Heart left ventricle (tissue), 16 donors: ENCODE measurements at regions not wholly inside any gene's neighbourhood (a gene's known extent, or its start where the extent isn't known, plus 50 kb on each side); places are given as distances from the start of the nearest gene placed in this dataset.

Source experiments
- ATAC-seq, 4 donors: fragments of 200-7000 bp; cut with Tn5 transposase; one replicate each; pipeline ENCODE4 v1.9.1; 2020 to 2022; ENCODE audit warnings: moderate library complexity in 4 of 4, mild to moderate bottlenecking in 3 of 4, moderate number of reproducible peaks in 1 of 4
- DNase-seq, 5 donors: peaks; one replicate each; pipeline ENCODE4 v3.0.0-alpha.2; 2020
- H3K27ac ChIP-seq, 12 donors: fragments of 200-600 bp; sonication (generic) in 4 of 12; one replicate each; pipeline versions ENCODE4 v1.5.0 to v1.8.0; 2016 to 2022; ENCODE audit warnings: mild to moderate bottlenecking in 2 of 12
- H3K27me3 ChIP-seq, 9 donors: fragments of 200-600 bp; sonication (generic) in 2 of 9; one replicate each; pipeline versions ENCODE4 v1.5.1 to v1.8.0; 2016 to 2022; ENCODE audit warnings: mild to moderate bottlenecking in 3 of 9
- H3K36me3 ChIP-seq, 9 donors: fragments of 200-600 bp; sonication (generic) in 2 of 9; one replicate each; pipeline versions ENCODE4 v1.5.0 to v1.8.0; 2018 to 2022; ENCODE audit warnings: mild to moderate bottlenecking in 2 of 9
- H3K4me1 ChIP-seq, 12 donors: fragments of 200-600 bp; sonication (generic) in 4 of 12; one replicate each; pipeline versions ENCODE4 v1.5.0 to v1.8.0; 2016 to 2022; ENCODE audit warnings: mild to moderate bottlenecking in 3 of 12
- H3K4me3 ChIP-seq, 12 donors: fragments of 200-600 bp; sonication (generic) in 4 of 12; one replicate each; pipeline versions ENCODE4 v1.5.0 to v1.8.0; 2017 to 2022; ENCODE audit warnings: mild to moderate bottlenecking in 9 of 12, moderate library complexity in 4 of 12
- H3K9me3 ChIP-seq, 12 donors: fragments of 200-600 bp; sonication (generic) in 4 of 12; one replicate each; pipeline versions ENCODE4 v1.5.0 to v1.8.0; 2016 to 2022; ENCODE audit warnings: mild to moderate bottlenecking in 1 of 12
- CTCF ChIP-seq, 12 donors: fragments of 200-600 bp; sonication (generic) in 4 of 12; IDR thresholded peaks; one replicate each; pipeline versions ENCODE4 v1.5.0 to v1.8.0; 2018 to 2022; ENCODE audit warnings: antibody characterized with exemption in 12 of 12, mild to moderate bottlenecking in 5 of 12
- POLR2A ChIP-seq, 2 donors: fragments of 450-650 bp; IDR thresholded peaks; one replicate each; pipeline ENCODE4 v1.6.1; 2017; ENCODE audit warnings: antibody characterized with exemption in 2 of 2, mild to moderate bottlenecking in 2 of 2, moderate library complexity in 2 of 2
- WGBS, 4 donors: extraction: QIAGEN DNeasy Blood & Tissue Kit in 2 of 4; methylation state at CpG; one replicate each; pipeline versions ENCODE4 v1.1.5 to v1.1.7; 2013 to 2018; 5-methylcytosine and 5-hydroxymethylcytosine counted together
- intact Hi-C, 10 donors: fragments of 100-400 bp; cut with DNase I; formaldehyde crosslinking; loops; one replicate each; pipeline versions ENCODE4 v1.11.1 to v1.14.2; 2022
- donor health status: ischemic (EF 13 %, LVEDD 7.1; RV severe dilation, severe dysfunction).
- donor health status: healthy with polysubstance abuse.
- donor health status: DM: no; HTN: yes; CAD: no.
- donor health status: DM: no; HTN: no; CAD: no.
- donor health status: ischemic (EF 25% LVEDD 6.9; RV normal size, moderate dysfunction).
- donor health status: ischemic (EF 25% LVEDD 5.7; RV mildly dilated, moderate dysfunction).
- donor health status: healthy.
- donor health status: DM: yes; HTN: yes; CAD: no.
- donor health status: ischemic (EF 35%, LVEDD 5.7; RV mildly dilated, moderate dysfunction).
- donor health status: nonischemic (EF 11% LVEDD 7.7; RV severe dilation, severe dysfunction).
- donor health status: DM: yes; HTN: yes; CAD: no.
- donor health status: PGD.
- donor health status: ischemic (EF 29% LVEDD 5.4; RV normal size, mild dysfunction).
- donor health status: nonischemic (EF 23%, LVEDD 6.1; RV moderate dilation, normal function).

DNA sequence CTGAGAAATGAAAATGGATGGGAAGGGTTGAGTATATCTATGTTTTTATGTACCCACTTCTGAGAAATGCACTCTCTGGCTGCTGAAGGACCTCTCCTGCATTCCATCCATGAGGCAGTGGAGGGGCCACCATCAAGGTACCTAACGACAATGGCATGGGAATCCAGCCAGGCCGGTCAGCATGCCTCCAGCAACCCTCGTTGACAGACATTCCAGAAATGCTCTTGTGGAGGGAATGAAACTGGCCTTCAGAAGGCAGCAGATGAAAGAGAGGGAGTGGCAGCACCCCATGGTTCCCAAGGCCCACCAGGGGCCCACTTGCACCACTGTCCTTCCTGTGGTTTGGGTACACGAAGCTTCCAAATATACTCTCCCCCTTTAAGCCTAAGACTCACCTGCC is 269.0 kb downstream of the ARHGAP12 start:
- WGBS, 4 donors: 67 to 82% (median 74%) methylated on average over 4 of the region's 4 CpGs
- Histone ChIP-seq H3K27ac (peak overlapping the region in 1 of 12 donors; percentile 79), H3K27me3 (no peaks in the 10 kb centered on the region), H3K36me3 (no peaks in the 10 kb centered on the region), H3K4me1 (peaks cover 0 to 18% (median 2%) of the 10 kb centered on the region in 12 donors), H3K4me3 (no peak overlapping the region), H3K9me3 (peaks cover 0 to 11% (median 0%) of the 10 kb centered on the region in 12 donors)
- no peak for ATAC-seq
- no peak for TF ChIP-seq CTCF (IDR thresholded peaks at IDR 0.05)
- no peak for TF ChIP-seq POLR2A (IDR thresholded peaks at IDR 0.05)
- no peak for DNase-seq
- intact Hi-C loops: loop anchor here in 1 of 10 donors (5.0 kb wide), 1 partner anchor 38 kb away; no protein-coding TSS in a partner anchor

- peaks cover 0 to 11% (median 0%) of the 10 kb centered on the region in 12 donors for H3K9me3 ChIP-seq
- 64 to 82% (median 79%) methylated on average over 2 of the region's 2 CpGs for WGBS, 4 donors
- H3K36me3 ChIP-seq: no peaks in the 10 kb centered on the region
- H3K4me1 ChIP-seq: peaks cover 0 to 15% (median 0%) of the 10 kb centered on the region in 12 donors
- H3K27me3 ChIP-seq: no peaks in the 10 kb centered on the region
- no peak overlapping the region for H3K4me3 ChIP-seq
- DNase-seq: no peak
- TF ChIP-seq POLR2A (IDR thresholded peaks at IDR 0.05) (no peak), CTCF (IDR thresholded peaks at IDR 0.05) (no peak)
- peak; percentile 27 to 78 (median 69) for ATAC-seq
- H3K27ac ChIP-seq: peak overlapping the region in 10 of 12 donors; percentile 14 to 83 (median 66)
- intact Hi-C loops: loop anchor here in 3 of 10 donors (2.0 to 5.0 kb wide), 3 partner anchors 35 to 149 kb away; no protein-coding TSS in a partner anchor
Observed at GRCh38 chr10:31657434-31657872, 271.2 kb downstream of the ARHGAP12 start.

GRCh38 chr10:31656851-31657433 is 271.7 kb downstream of the ARHGAP12 start:
- peaks cover 0 to 11% (median 0%) of the 10 kb centered on the region in 12 donors for H3K9me3 ChIP-seq
- H3K27me3 ChIP-seq: no peaks in the 10 kb centered on the region
- ATAC-seq (peak; percentile 57 to 79 (median 70)), DNase-seq (no peak)
- H3K4me1 ChIP-seq: peaks cover 0 to 15% (median 0%) of the 10 kb centered on the region in 12 donors
- peak overlapping the region in 10 of 12 donors; percentile 23 to 83 (median 66) for H3K27ac ChIP-seq
- 38 to 55% (median 42%) methylated on average over 1 of the region's 1 CpG for WGBS, 4 donors
- H3K36me3 ChIP-seq: no peaks in the 10 kb centered on the region
- intact Hi-C loops: loop anchor here in 3 of 10 donors (2.0 to 5.0 kb wide), 3 partner anchors 34 to 150 kb away; no protein-coding TSS in a partner anchor
- TF ChIP-seq POLR2A (IDR thresholded peaks at IDR 0.05): no peak
- TF ChIP-seq CTCF (IDR thresholded peaks at IDR 0.05): no peak
- H3K4me3 ChIP-seq: no peak overlapping the region

GRCh38 chr10:31652038-31652437 is 276.6 kb downstream of the ARHGAP12 start:
- 97 to 100% (median 99%) methylated on average over 1 of the region's 1 CpG for WGBS, 4 donors
- intact Hi-C loops: no loop called here
- peaks cover 0 to 33% (median 14%) of the 10 kb centered on the region in 12 donors for H3K4me1 ChIP-seq
- peaks cover 0 to 11% (median 0%) of the 10 kb centered on the region in 12 donors for H3K9me3 ChIP-seq
- no peaks in the 10 kb centered on the region for H3K36me3 ChIP-seq
- H3K4me3 ChIP-seq: no peak overlapping the region
- no peak overlapping the region for H3K27ac ChIP-seq
- no peak for TF ChIP-seq CTCF (IDR thresholded peaks at IDR 0.05)
- no peak for TF ChIP-seq POLR2A (IDR thresholded peaks at IDR 0.05)
- DNase-seq: no peak
- no peaks in the 10 kb centered on the region for H3K27me3 ChIP-seq
- no peak for ATAC-seq
